Hepatic stellate cell (primary cell): ENCODE measurements at regions not wholly inside any gene's neighbourhood (a gene's known extent, or its start where the extent isn't known, plus 50 kb on each side); places are given as distances from the start of the nearest gene placed in this dataset.

Experiments used
- DNase-seq: peaks from one replicate; pipeline ENCODE4 v3.0.0; 2011; ENCODE audit warnings: low spot score

DNA sequence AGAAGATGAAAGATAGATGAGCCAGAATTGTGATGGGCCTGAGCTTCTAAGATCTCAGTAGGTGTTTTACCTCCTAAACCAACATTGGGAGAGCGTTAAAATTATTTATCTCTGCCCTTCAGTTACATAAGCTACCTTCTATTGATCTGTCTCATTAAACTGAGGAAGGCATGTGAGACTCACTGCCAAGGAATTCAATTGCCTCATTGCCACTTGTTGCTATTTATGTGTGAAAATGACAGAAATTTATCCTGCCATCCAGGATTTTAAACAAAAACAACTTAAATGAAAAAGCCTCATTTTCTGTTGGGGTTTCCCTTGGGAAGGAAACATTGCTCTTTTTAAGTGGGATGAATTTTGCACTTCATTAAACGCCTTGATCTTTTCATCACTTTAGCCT is 78.7 kb upstream of the RUNX1 start:
- DNase-seq: no peak

DNA sequence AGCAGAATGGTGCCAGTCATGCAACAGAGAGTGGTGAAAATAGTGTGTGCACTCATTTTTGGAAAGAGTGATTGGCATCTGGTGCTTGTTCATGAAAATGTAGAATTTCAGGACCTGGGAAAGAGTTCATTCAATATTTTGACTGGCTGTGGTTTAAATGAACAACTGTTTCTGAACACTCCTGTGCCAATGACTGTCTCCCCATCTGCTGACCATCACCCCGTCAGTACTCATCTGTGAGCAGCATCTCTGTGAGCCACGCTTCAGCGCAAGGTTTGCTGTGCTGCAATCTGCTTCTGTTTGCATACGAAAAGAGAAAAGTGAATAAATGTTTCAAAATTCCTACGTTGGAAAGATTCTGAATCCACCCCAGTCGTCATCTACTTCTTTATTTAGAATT is 77.9 kb upstream of the RUNX1 start:
- no peak for DNase-seq

- no peak for DNase-seq
These were observed 71.6 kb upstream of the RUNX1 start for GRCh38 chr21:35120631-35121180.

GRCh38 chr21:35119501-35120047 is 70.5 kb upstream of the RUNX1 start:
- no peak for DNase-seq

- DNase-seq: no peak
These were observed 67.7 kb upstream of the RUNX1 start for GRCh38 chr21:35116777-35117176.

GRCh38 chr21:35113064-35113463 is 64.0 kb upstream of the RUNX1 start:
- DNase-seq: no peak

DNA sequence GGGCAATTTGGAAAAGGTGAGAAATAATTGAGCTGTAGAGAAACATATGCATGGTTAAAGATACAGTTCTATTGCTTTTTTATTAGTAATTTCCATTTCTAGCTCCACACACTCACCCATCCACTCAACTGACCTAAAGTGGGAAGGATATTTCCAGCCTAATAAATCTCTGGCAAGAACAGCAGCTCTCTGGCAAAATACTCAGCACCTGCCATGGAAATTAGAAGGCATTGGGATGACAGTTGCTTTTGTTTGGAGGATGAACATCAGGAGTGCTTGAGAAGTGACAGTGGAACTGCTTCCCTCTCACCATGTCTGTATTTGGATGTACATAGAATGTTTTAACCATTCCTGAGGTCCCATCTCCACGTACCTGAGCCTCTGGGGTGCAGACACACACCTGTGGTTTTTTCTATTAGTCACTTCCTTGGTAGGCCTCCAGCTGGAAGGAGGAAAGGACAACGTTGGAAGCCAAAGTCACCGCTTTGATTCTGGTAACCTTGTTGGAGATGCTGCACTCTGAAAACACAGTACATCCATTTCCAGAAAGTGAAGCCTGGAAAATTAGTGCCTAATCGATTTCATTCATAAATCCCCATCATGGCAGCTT is 62.3 kb upstream of the RUNX1 start:
- no peak for DNase-seq

- no peak for DNase-seq
These were observed 59.8 kb upstream of the RUNX1 start for GRCh38 chr21:35108887-35109286.

DNA sequence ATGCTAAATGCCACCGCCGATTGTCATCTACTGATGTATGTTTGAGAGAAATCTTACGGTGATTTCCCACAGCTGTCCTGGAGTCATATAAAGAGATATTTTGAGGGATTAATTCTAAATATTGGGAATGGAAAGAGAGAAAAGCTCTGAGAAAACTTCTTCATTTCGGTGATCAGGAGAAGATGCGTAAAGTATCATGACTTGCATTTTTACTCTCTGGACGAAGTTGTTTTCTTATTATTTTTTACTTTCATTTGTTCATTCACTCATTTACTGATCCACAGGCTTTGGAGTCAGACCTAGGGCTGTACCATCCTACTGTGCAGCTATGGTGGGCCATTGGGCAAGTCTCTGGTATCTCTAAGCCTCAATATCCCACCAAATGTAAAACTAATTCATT is 58.4 kb upstream of the RUNX1 start:
- DNase-seq: no peak

GRCh38 chr21:35106246-35106835 is 57.2 kb upstream of the RUNX1 start:
- no peak for DNase-seq

DNA sequence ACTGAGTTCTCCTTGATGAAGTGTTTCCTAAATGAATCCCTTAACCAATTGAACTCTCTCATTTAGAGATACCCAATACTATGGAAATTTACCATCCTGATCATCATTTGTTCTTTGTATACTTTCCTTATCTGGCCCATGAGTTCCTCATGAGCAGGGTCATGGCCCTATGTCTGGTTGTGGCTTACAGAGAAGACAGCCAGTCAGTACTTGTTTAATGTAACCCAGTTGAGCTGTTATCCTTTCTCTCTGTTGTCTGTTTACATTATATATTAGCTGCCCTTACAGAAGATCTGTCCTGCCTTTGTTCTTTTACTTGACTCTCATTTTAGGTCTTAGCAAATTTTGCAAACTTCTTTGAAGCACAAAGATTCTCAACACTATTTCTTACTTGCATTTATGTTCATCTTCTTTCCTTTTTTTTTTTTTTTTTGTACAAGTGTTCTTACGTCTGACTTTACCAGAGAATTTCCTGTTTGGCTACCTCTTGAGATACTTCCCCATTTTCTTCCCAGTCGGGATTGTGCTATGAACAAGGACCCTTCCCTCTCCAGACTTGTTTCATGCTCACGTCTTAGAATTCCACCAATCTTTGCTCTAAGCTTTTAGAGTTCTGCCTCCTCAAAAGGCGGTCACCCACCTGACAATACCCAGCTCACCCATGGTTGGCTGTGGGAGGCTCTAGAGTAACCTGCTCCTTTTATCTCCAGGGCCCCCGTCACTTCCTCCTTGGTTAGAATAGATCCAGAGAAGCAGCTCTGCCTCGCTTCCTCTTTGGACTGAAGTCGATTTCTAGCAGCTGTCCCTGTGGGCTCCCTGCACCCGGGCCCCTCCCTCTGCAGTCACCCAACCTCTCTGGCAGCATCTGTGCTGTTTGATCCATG is 53.6 kb upstream of the RUNX1 start:
- no peak for DNase-seq

GRCh38 chr21:35100349-35100811 is 51.3 kb upstream of the RUNX1 start:
- no peak for DNase-seq

DNA sequence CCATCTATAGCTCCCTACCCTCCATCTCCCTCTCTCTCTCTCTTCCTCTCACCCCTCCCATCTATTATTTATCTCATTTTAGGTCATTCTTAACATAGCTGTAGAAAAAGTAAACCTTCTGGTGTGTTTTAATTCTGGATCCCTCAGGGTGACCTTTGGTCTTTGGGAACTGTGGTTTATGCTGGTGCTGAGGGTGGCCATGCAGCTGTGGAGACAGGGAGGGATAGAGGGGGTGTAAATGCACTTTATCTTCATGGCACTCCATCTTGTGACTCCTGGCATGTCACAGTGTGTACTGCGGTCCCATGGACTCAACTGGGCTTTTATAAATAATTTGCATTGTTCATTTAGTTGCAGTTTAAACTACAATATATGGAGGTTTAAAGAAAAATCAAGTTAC is 50.2 kb upstream of the RUNX1 start:
- DNase-seq: no peak
